Right lobe of liver (tissue), 4 donors: ENCODE measurements at regions not wholly inside any gene's neighbourhood (a gene's known extent, or its start where the extent isn't known, plus 50 kb on each side); places are given as distances from the start of the nearest gene placed in this dataset.

Source experiments
- POLR2A ChIP-seq: fragments of 450-650 bp; IDR thresholded peaks from one replicate; pipeline ENCODE4 v1.6.1; 2017; ENCODE audit warnings: antibody characterized with exemption, mild to moderate bottlenecking
- TF ChIP-seq, protein P1 (sequence below), 4 donors: fragments of 200-600 bp in 3 of 4; fragments of 450-650 bp in 1 of 4; IDR thresholded peaks; one replicate each; pipeline versions ENCODE4 v1.5.1 to v1.8.0; 2016 to 2022; ENCODE audit warnings: antibody characterized with exemption in 4 of 4, mild to moderate bottlenecking in 2 of 4
- donor health status: DM: no; HTN: no; CAD: no.
- donor health status: DM: no; HTN: no; CAD: no.
- donor health status: DM: no; HTN: yes; CAD: no.

DNA sequence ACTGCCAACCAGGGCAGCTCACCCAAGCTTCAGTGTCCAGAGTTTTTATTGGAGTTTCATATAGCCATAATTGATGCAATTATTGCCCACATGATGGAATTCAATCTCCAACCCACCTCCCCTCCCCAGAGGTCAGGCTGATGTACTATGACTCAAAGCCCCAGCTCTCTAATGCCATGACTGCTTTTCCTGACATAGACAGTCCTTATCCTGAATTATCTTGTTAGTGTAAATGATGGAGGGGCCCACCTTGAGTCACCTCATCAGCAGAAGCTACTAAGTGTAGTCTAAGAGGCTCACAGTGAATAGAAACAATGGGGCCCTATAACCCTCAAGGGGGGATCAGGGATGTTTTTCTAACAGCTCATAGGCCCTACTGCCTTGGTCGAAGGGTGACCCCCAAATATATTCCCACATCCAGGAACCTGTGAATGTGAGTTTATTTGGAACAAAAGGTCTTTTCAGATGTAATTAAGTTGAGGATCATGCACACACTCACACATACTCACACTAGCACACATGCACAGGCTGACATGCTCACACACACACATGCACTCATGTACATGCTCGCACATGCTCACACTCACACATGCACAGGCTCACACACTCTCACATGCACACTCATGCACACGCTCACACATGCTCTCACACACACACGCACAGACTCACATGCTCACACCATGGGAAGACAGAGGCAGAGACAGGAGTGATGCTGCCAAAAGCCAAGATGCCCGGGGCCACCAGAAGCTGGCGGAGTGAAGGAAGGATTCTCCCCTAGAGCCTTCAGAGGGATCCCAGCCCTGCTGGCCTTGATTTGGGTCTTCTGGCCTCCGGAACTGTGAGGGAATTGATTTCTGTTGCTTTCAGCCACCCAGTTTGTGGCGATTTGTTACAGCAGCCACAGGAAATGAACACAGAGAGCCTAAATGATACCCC lies 131.2 kb upstream of the SMAD3 start:
- TF ChIP-seq, protein P1, sequence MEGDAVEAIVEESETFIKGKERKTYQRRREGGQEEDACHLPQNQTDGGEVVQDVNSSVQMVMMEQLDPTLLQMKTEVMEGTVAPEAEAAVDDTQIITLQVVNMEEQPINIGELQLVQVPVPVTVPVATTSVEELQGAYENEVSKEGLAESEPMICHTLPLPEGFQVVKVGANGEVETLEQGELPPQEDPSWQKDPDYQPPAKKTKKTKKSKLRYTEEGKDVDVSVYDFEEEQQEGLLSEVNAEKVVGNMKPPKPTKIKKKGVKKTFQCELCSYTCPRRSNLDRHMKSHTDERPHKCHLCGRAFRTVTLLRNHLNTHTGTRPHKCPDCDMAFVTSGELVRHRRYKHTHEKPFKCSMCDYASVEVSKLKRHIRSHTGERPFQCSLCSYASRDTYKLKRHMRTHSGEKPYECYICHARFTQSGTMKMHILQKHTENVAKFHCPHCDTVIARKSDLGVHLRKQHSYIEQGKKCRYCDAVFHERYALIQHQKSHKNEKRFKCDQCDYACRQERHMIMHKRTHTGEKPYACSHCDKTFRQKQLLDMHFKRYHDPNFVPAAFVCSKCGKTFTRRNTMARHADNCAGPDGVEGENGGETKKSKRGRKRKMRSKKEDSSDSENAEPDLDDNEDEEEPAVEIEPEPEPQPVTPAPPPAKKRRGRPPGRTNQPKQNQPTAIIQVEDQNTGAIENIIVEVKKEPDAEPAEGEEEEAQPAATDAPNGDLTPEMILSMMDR (IDR thresholded peaks at IDR 0.05), result no peak
- TF ChIP-seq POLR2A, result no peak
